ENCODE measurements at regions not wholly inside any gene's neighbourhood (a gene's known extent, or its start where the extent isn't known, plus 50 kb on each side); places are given as distances from the start of the nearest gene placed in this dataset.
"Not testable (repeated sequence)": the region's sequence is repeated elsewhere in the genome, so short reads cannot be mapped to it uniquely, and the experiment has no call there.

DNA sequence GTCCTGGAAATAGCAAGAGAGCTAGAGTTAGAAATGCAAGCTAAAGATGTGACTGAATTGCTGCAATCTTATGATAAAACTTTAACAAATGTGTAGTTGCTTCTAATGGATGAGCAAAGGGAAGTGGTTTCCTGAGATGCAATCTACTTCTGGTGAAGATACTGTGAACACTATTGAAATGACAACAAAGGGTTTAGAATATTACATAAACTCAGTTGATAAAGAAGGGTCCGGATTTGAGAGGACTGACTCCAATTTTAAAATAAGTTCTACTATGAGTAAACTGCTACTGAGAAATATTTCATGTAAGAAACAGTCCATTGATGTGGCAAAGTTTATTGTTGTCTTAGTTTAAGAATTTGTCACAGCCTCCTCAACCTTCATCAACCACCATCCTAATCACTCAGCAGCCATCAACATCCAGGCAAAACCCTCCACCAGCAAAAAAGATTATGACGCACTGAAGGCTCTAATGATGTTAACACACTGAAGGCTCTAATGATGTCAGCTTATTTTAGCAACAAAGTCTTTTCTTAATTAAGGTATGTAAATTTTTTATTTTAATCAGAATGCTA is 376.2 kb downstream of the CDH10 start:
- no peak for DNase-seq (ENCODE audit: extremely low spot score, unreplicated experiment)
- Mint-ChIP-seq H3K27me3 (no peaks in the 10 kb centered on the region), H3K9me3 (no peaks in the 10 kb centered on the region), H3K4me1 (ENCODE audit: unreplicated experiment) (no peaks in the 10 kb centered on the region), H3K4me3 (no peak overlapping the region), H3K27ac (no peak overlapping the region), H3K36me3 (no peaks in the 10 kb centered on the region)
- TF ChIP-seq, protein P1, sequence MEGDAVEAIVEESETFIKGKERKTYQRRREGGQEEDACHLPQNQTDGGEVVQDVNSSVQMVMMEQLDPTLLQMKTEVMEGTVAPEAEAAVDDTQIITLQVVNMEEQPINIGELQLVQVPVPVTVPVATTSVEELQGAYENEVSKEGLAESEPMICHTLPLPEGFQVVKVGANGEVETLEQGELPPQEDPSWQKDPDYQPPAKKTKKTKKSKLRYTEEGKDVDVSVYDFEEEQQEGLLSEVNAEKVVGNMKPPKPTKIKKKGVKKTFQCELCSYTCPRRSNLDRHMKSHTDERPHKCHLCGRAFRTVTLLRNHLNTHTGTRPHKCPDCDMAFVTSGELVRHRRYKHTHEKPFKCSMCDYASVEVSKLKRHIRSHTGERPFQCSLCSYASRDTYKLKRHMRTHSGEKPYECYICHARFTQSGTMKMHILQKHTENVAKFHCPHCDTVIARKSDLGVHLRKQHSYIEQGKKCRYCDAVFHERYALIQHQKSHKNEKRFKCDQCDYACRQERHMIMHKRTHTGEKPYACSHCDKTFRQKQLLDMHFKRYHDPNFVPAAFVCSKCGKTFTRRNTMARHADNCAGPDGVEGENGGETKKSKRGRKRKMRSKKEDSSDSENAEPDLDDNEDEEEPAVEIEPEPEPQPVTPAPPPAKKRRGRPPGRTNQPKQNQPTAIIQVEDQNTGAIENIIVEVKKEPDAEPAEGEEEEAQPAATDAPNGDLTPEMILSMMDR (conservative IDR thresholded peaks at IDR 0.05): no peak

DNA sequence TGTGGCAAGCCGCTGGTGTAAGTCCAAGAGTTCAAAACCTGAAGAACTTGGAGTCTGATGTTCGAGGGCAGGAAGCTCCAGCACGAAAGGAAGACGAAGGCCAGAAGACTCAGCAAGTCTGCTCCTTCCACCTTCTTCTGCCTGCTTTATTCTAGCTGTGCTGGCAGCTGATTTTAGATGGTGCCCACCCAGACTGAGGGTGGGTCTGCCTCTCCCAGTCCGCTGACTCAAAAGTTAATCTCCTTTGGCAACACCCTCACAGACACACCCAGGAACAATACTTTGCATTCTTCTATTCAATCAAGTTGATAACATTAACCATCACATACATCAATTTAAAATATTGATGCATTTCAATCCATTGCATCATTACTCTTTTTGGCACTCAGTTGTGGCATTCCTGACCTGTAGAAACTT is 373.1 kb downstream of the CDH10 start:
- H3K4me3 Mint-ChIP-seq; H3K27me3 Mint-ChIP-seq; DNase-seq (ENCODE audit: extremely low spot score, unreplicated experiment); H3K4me1 Mint-ChIP-seq (ENCODE audit: unreplicated experiment); H3K9me3 Mint-ChIP-seq; H3K36me3 Mint-ChIP-seq; H3K27ac Mint-ChIP-seq: not testable (repeated sequence)

DNA sequence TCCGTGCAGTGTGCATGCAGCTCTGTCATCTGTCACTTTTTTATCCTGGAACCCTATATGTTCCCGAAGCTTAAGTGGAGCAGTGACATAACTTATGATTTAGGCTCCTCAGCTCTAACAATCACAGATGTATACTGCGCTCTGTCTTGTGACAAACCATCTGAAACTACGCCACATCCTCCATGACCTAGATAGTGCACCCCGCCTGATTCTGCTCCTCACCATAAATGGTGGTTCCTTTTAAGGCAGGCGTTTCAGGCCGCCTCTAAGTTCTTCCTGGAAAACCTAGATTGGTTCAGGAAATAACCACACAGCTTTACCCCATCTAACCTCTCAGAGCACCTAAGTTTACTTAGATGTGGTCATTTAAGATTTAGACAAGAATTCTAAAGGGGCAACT is 372.0 kb downstream of the CDH10 start:
- no peaks in the 10 kb centered on the region for H3K36me3 Mint-ChIP-seq
- H3K4me3 Mint-ChIP-seq: no peak overlapping the region
- no peaks in the 10 kb centered on the region for H3K4me1 Mint-ChIP-seq (ENCODE audit: unreplicated experiment)
- no peak overlapping the region for H3K27ac Mint-ChIP-seq
- H3K27me3 Mint-ChIP-seq: no peaks in the 10 kb centered on the region
- H3K9me3 Mint-ChIP-seq: no peaks in the 10 kb centered on the region
- no peak for DNase-seq (ENCODE audit: extremely low spot score, unreplicated experiment)
- TF ChIP-seq, protein P1 (conservative IDR thresholded peaks at IDR 0.05): no peak

DNA sequence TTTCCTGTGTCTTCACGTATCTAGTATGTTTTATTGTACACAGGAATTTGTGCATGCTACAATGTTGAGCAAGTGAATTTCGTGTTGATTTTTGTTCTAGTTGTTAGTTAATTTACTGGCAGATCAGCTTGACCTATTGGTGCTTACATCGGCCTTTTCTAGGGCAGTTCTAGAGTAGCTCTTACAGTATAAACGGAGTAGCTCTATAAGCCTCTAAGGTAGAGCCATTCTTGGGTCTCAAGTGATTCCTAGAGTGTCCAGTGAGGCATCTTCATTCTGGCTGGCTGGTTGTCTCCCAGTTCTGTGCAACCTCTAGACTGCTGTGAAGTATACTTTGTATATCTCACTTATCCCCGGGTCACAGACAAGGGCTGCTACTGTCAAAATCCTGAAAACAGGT is 364.6 kb downstream of the CDH10 start:
- H3K27ac Mint-ChIP-seq: no peak overlapping the region
- H3K4me1 Mint-ChIP-seq (ENCODE audit: unreplicated experiment): no peaks in the 10 kb centered on the region

DNA sequence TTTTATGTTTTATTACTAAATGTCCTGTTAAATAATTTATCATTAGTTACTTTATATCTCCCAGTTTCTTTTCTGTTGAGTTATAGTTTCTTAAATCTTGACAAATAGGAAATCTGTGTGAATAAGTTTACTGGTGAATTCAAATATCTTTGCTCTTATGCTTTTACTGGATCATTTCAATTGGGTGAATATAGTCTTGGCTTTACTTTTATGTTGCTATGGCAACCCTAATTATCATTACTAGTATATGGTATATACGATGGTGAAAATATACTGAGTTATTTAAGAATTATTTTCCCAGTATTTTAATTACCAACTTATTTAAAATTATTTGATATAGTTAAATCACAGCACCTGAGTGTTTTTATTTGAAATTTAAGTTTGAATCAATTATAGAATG is 363.0 kb downstream of the CDH10 start:
- H3K9me3 Mint-ChIP-seq: no peaks in the 10 kb centered on the region
- H3K36me3 Mint-ChIP-seq: no peaks in the 10 kb centered on the region
- no peak overlapping the region for H3K4me3 Mint-ChIP-seq
- DNase-seq (ENCODE audit: extremely low spot score, unreplicated experiment): no peak
- TF ChIP-seq, protein P1 (conservative IDR thresholded peaks at IDR 0.05): no peak
- H3K27me3 Mint-ChIP-seq: no peaks in the 10 kb centered on the region
- no peaks in the 10 kb centered on the region for H3K4me1 Mint-ChIP-seq (ENCODE audit: unreplicated experiment)
- no peak overlapping the region for H3K27ac Mint-ChIP-seq

More for the DNA sequence above, 364.6 kb downstream of the CDH10 start:
- H3K36me3 Mint-ChIP-seq: no peaks in the 10 kb centered on the region
- no peaks in the 10 kb centered on the region for H3K27me3 Mint-ChIP-seq
- DNase-seq (ENCODE audit: extremely low spot score, unreplicated experiment): no peak
- H3K4me3 Mint-ChIP-seq: no peak overlapping the region
- TF ChIP-seq, protein P1 (conservative IDR thresholded peaks at IDR 0.05): no peak
- no peaks in the 10 kb centered on the region for H3K9me3 Mint-ChIP-seq

DNA sequence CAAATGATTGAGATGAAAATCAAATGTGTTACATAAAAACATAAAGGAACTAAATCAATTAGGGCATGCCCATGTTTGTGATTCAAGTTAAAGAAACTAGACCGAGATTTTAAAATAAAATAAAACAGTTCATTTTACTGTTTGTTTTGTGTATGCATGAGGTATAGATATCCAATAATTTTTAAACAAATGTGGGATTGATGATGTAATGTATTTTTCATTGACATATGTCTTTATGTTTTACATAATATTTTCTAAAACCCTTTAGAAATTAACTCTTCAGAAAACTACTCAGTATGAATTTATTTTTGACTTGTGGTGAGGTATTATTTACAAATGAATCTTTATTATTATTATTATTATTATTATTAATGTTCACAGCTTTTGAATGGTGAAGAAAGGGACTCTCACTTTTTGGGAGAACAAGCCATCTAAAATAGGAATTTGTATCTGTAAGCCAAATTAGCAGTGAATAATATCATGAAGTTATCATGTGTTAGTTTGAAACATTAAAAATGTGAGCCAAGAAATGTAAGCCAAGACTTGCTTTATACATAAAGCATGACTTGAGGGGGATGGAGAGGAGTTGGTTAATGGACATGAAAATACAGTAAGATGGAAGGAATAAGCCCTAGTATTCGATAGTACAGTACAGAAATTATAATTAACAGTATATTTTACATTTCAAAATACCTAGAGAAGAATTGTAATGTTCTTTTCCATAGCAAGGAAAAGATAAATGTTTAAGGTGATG is 355.0 kb downstream of the CDH10 start:
- no peak overlapping the region for H3K27ac Mint-ChIP-seq
- H3K27me3 Mint-ChIP-seq: no peaks in the 10 kb centered on the region
- H3K9me3 Mint-ChIP-seq: peaks cover 4% of the 10 kb centered on the region
- no peak for DNase-seq (ENCODE audit: extremely low spot score, unreplicated experiment)
- no peaks in the 10 kb centered on the region for H3K4me1 Mint-ChIP-seq (ENCODE audit: unreplicated experiment)
- TF ChIP-seq, protein P1 (conservative IDR thresholded peaks at IDR 0.05): no peak
- H3K36me3 Mint-ChIP-seq: no peaks in the 10 kb centered on the region
- H3K4me3 Mint-ChIP-seq: no peak overlapping the region

Measured in type B pancreatic cell (in vitro differentiated cells).